ENCODE measurements at regions not wholly inside any gene's neighbourhood (a gene's known extent, or its start where the extent isn't known, plus 50 kb on each side); places are given as distances from the start of the nearest gene placed in this dataset.

GRCh38 chr20:39123185-39123557, 161.0 kb downstream of the DHX35 start:
- CTCF ChIA-PET (ENCODE audit: partially characterized antibody): no interaction called here
- POLR2A ChIA-PET (ENCODE audit: partially characterized antibody): no interaction called here

GRCh38 chr20:39117491-39117890, 155.3 kb downstream of the DHX35 start:
- Mint-ChIP-seq H3K4me3 (no peak overlapping the region), H3K27me3 (peaks cover 30 to 38% of the 10 kb centered on the region in 2 donors), H3K9me3 (no peaks in the 10 kb centered on the region), H3K4me1 (no peaks in the 10 kb centered on the region), H3K27ac (peak overlapping the region in 1 of 7 donors; percentile 53), H3K36me3 (no peaks in the 10 kb centered on the region)
- Histone ChIP-seq H3K4me1 (ENCODE audit: insufficient read depth, low read length) (no peaks in the 10 kb centered on the region), H3K9me3 (ENCODE audit: control insufficient read depth in 1 of 2, low read length in 2 of 2) (no peaks in the 10 kb centered on the region), H3K27ac (ENCODE audit: low read depth, low read length) (no peak overlapping the region), H3K36me3 (ENCODE audit: insufficient read depth, low read length) (no peaks in the 10 kb centered on the region), H3K4me3 (ENCODE audit: low read length in 2 of 2) (no peak overlapping the region), H3K27me3 (ENCODE audit: insufficient read depth, low read length) (no peaks in the 10 kb centered on the region)
- CTCF ChIA-PET (ENCODE audit: partially characterized antibody): no interaction called here
- POLR2A ChIA-PET (ENCODE audit: partially characterized antibody): no interaction called here
- intact Hi-C loops (cut with micrococcal nuclease): no loop called here
- DNase-seq: no peak

More at GRCh38 chr20:39123185-39123557, 161.0 kb downstream of the DHX35 start:
- Histone ChIP-seq H3K27me3 (ENCODE audit: insufficient read depth, low read length) (no peaks in the 10 kb centered on the region), H3K36me3 (ENCODE audit: insufficient read depth, low read length) (no peaks in the 10 kb centered on the region), H3K9me3 (ENCODE audit: control insufficient read depth in 1 of 2, low read length in 2 of 2) (no peaks in the 10 kb centered on the region), H3K4me3 (ENCODE audit: low read length in 2 of 2) (no peak overlapping the region), H3K27ac (ENCODE audit: low read depth, low read length) (no peak overlapping the region), H3K4me1 (ENCODE audit: insufficient read depth, low read length) (no peaks in the 10 kb centered on the region)
- no peaks in the 10 kb centered on the region for H3K4me1 Mint-ChIP-seq
- no peak for DNase-seq
- no peak overlapping the region for H3K27ac Mint-ChIP-seq
- no peak overlapping the region for H3K4me3 Mint-ChIP-seq
- H3K27me3 Mint-ChIP-seq: peaks cover 25 to 38% of the 10 kb centered on the region in 2 donors
- intact Hi-C loops (cut with micrococcal nuclease): no loop called here
- H3K9me3 Mint-ChIP-seq: peaks cover 0 to 7% (median under 1%) of the 10 kb centered on the region in 8 donors
- no peaks in the 10 kb centered on the region for H3K36me3 Mint-ChIP-seq

- Mint-ChIP-seq H3K27me3 (peaks cover 40 to 41% of the 10 kb centered on the region in 2 donors), H3K4me1 (no peaks in the 10 kb centered on the region), H3K27ac (no peak overlapping the region), H3K9me3 (no peaks in the 10 kb centered on the region), H3K36me3 (no peaks in the 10 kb centered on the region), H3K4me3 (no peak overlapping the region)
- CTCF ChIA-PET (ENCODE audit: partially characterized antibody): no interaction called here
- Histone ChIP-seq H3K36me3 (ENCODE audit: insufficient read depth, low read length) (no peaks in the 10 kb centered on the region), H3K9me3 (ENCODE audit: control insufficient read depth in 1 of 2, low read length in 2 of 2) (no peaks in the 10 kb centered on the region), H3K4me1 (ENCODE audit: insufficient read depth, low read length) (no peaks in the 10 kb centered on the region), H3K27ac (ENCODE audit: low read depth, low read length) (no peak overlapping the region), H3K27me3 (ENCODE audit: insufficient read depth, low read length) (no peaks in the 10 kb centered on the region), H3K4me3 (ENCODE audit: low read length in 2 of 2) (no peak overlapping the region)
- no peak for DNase-seq
- intact Hi-C loops (cut with micrococcal nuclease): no loop called here
- POLR2A ChIA-PET (ENCODE audit: partially characterized antibody): no interaction called here
These were observed 153.9 kb downstream of the DHX35 start for GRCh38 chr20:39116020-39116419.

DNA sequence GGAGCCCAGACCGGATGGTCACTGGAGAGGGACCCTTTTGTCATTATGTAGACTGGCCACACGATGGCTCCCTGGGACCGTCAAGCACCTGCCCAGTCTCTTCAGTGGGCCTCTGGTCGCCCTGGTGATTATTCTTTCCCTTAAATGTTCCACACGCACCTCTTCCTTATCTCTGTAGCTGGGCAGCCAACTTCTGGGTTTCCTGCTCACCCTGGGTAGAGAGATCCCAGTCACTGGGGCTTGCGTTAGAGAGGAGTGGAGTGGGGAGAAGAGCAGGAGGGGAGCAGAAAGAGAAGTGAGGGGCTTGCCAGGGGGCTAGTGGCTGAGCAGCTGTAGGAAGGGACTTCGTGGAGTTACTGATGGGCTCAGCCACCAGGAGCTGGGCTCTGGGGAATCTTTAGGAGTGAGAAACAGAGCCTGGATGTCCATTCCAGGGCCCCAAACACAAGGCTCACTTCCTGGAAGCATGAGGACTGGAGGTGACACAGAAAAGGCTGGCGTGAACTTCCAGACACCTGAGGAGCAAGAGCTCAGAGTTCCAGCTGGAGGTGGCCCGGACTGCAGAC, 150.1 kb downstream of the DHX35 start:
- CTCF ChIA-PET (ENCODE audit: partially characterized antibody): interaction anchor here (1.2 to 1.4 kb wide), 2 partner anchors 8 to 1854 kb away, joined by 3 read pairs; no protein-coding TSS in a partner anchor
- peaks cover 40 to 42% of the 10 kb centered on the region in 2 donors for H3K27me3 Mint-ChIP-seq
- Histone ChIP-seq H3K36me3 (ENCODE audit: insufficient read depth, low read length) (no peaks in the 10 kb centered on the region), H3K9me3 (ENCODE audit: control insufficient read depth in 1 of 2, low read length in 2 of 2) (no peaks in the 10 kb centered on the region), H3K27me3 (ENCODE audit: insufficient read depth, low read length) (peaks cover 6% of the 10 kb centered on the region), H3K4me3 (ENCODE audit: low read length in 2 of 2) (no peak overlapping the region), H3K4me1 (ENCODE audit: insufficient read depth, low read length) (no peaks in the 10 kb centered on the region), H3K27ac (ENCODE audit: low read depth, low read length) (no peak overlapping the region)
- no peak overlapping the region for H3K4me3 Mint-ChIP-seq
- no peak overlapping the region for H3K27ac Mint-ChIP-seq
- intact Hi-C loops (cut with micrococcal nuclease): no loop called here
- no peaks in the 10 kb centered on the region for H3K4me1 Mint-ChIP-seq
- no peaks in the 10 kb centered on the region for H3K36me3 Mint-ChIP-seq
- POLR2A ChIA-PET (ENCODE audit: partially characterized antibody): no interaction called here
- no peak for DNase-seq
- no peaks in the 10 kb centered on the region for H3K9me3 Mint-ChIP-seq

GRCh38 chr20:39111359-39112177, 149.4 kb downstream of the DHX35 start:
- DNase-seq: no peak
- Histone ChIP-seq H3K4me1 (ENCODE audit: insufficient read depth, low read length) (no peaks in the 10 kb centered on the region), H3K36me3 (ENCODE audit: insufficient read depth, low read length) (no peaks in the 10 kb centered on the region), H3K4me3 (ENCODE audit: low read length in 2 of 2) (no peak overlapping the region), H3K27ac (ENCODE audit: low read depth, low read length) (no peak overlapping the region), H3K9me3 (ENCODE audit: control insufficient read depth in 1 of 2, low read length in 2 of 2) (no peaks in the 10 kb centered on the region), H3K27me3 (ENCODE audit: insufficient read depth, low read length) (peaks cover 6% of the 10 kb centered on the region)
- Mint-ChIP-seq H3K36me3 (no peaks in the 10 kb centered on the region), H3K9me3 (peaks cover 0 to under 1% (median 0%) of the 10 kb centered on the region in 8 donors), H3K4me1 (no peaks in the 10 kb centered on the region), H3K4me3 (no peak overlapping the region), H3K27ac (no peak overlapping the region), H3K27me3 (peaks cover 42 to 43% of the 10 kb centered on the region in 2 donors)
- POLR2A ChIA-PET (ENCODE audit: partially characterized antibody): no interaction called here
- CTCF ChIA-PET (ENCODE audit: partially characterized antibody): interaction anchor here (1.2 to 1.4 kb wide), 2 partner anchors 8 to 1855 kb away, joined by 3 read pairs; no protein-coding TSS in a partner anchor
- intact Hi-C loops (cut with micrococcal nuclease): no loop called here

- Mint-ChIP-seq H3K9me3 (peaks cover 0 to 7% (median 0%) of the 10 kb centered on the region in 8 donors), H3K27me3 (peaks cover 43 to 46% of the 10 kb centered on the region in 2 donors), H3K36me3 (no peaks in the 10 kb centered on the region), H3K4me1 (no peaks in the 10 kb centered on the region), H3K4me3 (no peak overlapping the region), H3K27ac (no peak overlapping the region)
- ChIA-PET POLR2A (ENCODE audit: partially characterized antibody) (no interaction called here), CTCF (ENCODE audit: partially characterized antibody) (no interaction called here)
- H3K4me1 ChIP-seq (ENCODE audit: insufficient read depth, low read length): no peaks in the 10 kb centered on the region
- no peak overlapping the region for H3K4me3 ChIP-seq (ENCODE audit: low read length in 2 of 2)
- H3K9me3 ChIP-seq (ENCODE audit: control insufficient read depth in 1 of 2, low read length in 2 of 2): no peaks in the 10 kb centered on the region
- no peaks in the 10 kb centered on the region for H3K36me3 ChIP-seq (ENCODE audit: insufficient read depth, low read length)
- H3K27ac ChIP-seq (ENCODE audit: low read depth, low read length): no peak overlapping the region
- intact Hi-C loops (cut with micrococcal nuclease): no loop called here
- no peak for DNase-seq
- peaks cover 6% of the 10 kb centered on the region for H3K27me3 ChIP-seq (ENCODE audit: insufficient read depth, low read length)
These were observed 148.6 kb downstream of the DHX35 start for GRCh38 chr20:39110819-39111136.

- ChIA-PET POLR2A (ENCODE audit: partially characterized antibody) (no interaction called here), CTCF (ENCODE audit: partially characterized antibody) (no interaction called here)
- no peaks in the 10 kb centered on the region for H3K4me1 ChIP-seq (ENCODE audit: insufficient read depth, low read length)
- H3K36me3 ChIP-seq (ENCODE audit: insufficient read depth, low read length): no peaks in the 10 kb centered on the region
- DNase-seq: no peak
- peaks cover 40 to 47% of the 10 kb centered on the region in 2 donors for H3K27me3 Mint-ChIP-seq
- H3K9me3 ChIP-seq (ENCODE audit: control insufficient read depth in 1 of 2, low read length in 2 of 2): no peaks in the 10 kb centered on the region
- peaks cover 6% of the 10 kb centered on the region for H3K27me3 ChIP-seq (ENCODE audit: insufficient read depth, low read length)
- no peak overlapping the region for H3K4me3 ChIP-seq (ENCODE audit: low read length in 2 of 2)
- H3K27ac ChIP-seq (ENCODE audit: low read depth, low read length): no peak overlapping the region
- no peaks in the 10 kb centered on the region for H3K4me1 Mint-ChIP-seq
- no peak overlapping the region for H3K27ac Mint-ChIP-seq
- intact Hi-C loops (cut with micrococcal nuclease): no loop called here
- no peaks in the 10 kb centered on the region for H3K36me3 Mint-ChIP-seq
- no peak overlapping the region for H3K4me3 Mint-ChIP-seq
- H3K9me3 Mint-ChIP-seq: peaks cover 0 to 7% (median 0%) of the 10 kb centered on the region in 8 donors
These were observed 148.0 kb downstream of the DHX35 start for GRCh38 chr20:39109933-39110818.
